ENCODE measurements at regions not wholly inside any gene's neighbourhood (a gene's known extent, or its start where the extent isn't known, plus 50 kb on each side); places are given as distances from the start of the nearest gene placed in this dataset.

DNA sequence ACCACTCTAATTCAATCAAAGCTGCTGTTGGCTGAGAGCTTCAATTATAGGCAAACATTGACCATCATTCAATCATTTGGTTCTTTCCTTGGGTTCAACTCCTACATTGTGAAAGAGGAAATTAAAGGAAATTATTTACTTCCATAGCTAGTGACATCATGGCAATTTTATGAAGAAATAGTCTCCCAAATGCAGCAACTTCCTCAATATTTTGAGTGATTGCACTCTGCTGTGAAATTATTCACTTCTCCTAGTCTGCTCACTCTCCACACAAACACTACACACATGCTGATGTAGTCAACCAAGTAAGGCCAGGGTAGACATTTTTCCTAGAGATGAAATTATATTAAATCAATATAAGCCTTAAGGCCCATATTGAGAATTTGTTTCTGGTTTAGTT is 86.7 kb upstream of the NCKAP5 start:
- H3K9me3 ChIP-seq (ENCODE audit: control insufficient read depth in 1 of 2, insufficient read depth in 1 of 2, low read depth in 1 of 2, low read length in 2 of 2): no peaks in the 10 kb centered on the region
- no peak overlapping the region for H3K4me3 ChIP-seq (replicated peaks in 1 of 2; ENCODE audit: low read depth in 1 of 2, low read length in 2 of 2)
- intact Hi-C loops (cut with micrococcal nuclease): no loop called here
- ChIA-PET CTCF (no interaction called here), POLR2A (no interaction called here), RAD21 (ENCODE audit: low non-redundant PET in 1 of 2, low total read pairs in 2 of 2, uncharacterized antibody in 2 of 2, unreplicated experiment in 2 of 2) (no interaction called here)
- DNase-seq (ENCODE audit: low read depth, low spot score) (no peak), ATAC-seq (no peak)
- no peaks in the 10 kb centered on the region for H3K79me2 ChIP-seq (ENCODE audit: insufficient read depth, low read length)
- no peaks in the 10 kb centered on the region for H3K27me3 ChIP-seq (ENCODE audit: insufficient read depth, low read length)
- no peaks in the 10 kb centered on the region for H4K20me1 ChIP-seq (ENCODE audit: insufficient read depth)
- no peaks in the 10 kb centered on the region for H3K4me1 ChIP-seq (ENCODE audit: control insufficient read depth in 1 of 2, insufficient read depth in 2 of 2, low read length in 2 of 2)
- H3K4me2 ChIP-seq (ENCODE audit: low read length): no peak overlapping the region
- no peak overlapping the region for H3K27ac ChIP-seq (ENCODE audit: low read depth, low read length)
- TF ChIP-seq ZFX (IDR thresholded peaks at IDR 0.05) (no peak), JUND (IDR thresholded peaks at IDR 0.05) (no peak), FOSL1 (IDR thresholded peaks at IDR 0.05; ENCODE audit: low read depth) (no peak), SIN3A (IDR thresholded peaks at IDR 0.05; ENCODE audit: low read depth) (no peak), MAX (IDR thresholded peaks at IDR 0.05) (no peak), POLR2AphosphoS5 (IDR thresholded peaks at IDR 0.05; ENCODE audit: low read depth, low read length) (no peak), POLR2A (IDR thresholded peaks at IDR 0.05; ENCODE audit: borderline replicate concordance, extremely low read depth, insufficient read depth, insufficient read length) (no peak), ELF1 (IDR thresholded peaks at IDR 0.05; ENCODE audit: borderline replicate concordance, low read depth) (no peak), ZNF274 (IDR thresholded peaks at IDR 0.05; ENCODE audit: low read depth, low read length) (no peak), TCF7L2 (IDR thresholded peaks at IDR 0.05; ENCODE audit: borderline replicate concordance, extremely low read depth, insufficient read depth, insufficient read length) (no peak), EZH2 (IDR thresholded peaks at IDR 0.05) (no peak), CEBPB (IDR thresholded peaks at IDR 0.05; ENCODE audit: low read depth) (no peak), CBX3 (IDR thresholded peaks at IDR 0.05; ENCODE audit: low read depth) (no peak), EZH2phosphoT487 (IDR thresholded peaks at IDR 0.05; ENCODE audit: borderline replicate concordance) (no peak), SP1 (IDR thresholded peaks at IDR 0.05; ENCODE audit: low read depth) (no peak)
- TF ChIP-seq, protein P1, sequence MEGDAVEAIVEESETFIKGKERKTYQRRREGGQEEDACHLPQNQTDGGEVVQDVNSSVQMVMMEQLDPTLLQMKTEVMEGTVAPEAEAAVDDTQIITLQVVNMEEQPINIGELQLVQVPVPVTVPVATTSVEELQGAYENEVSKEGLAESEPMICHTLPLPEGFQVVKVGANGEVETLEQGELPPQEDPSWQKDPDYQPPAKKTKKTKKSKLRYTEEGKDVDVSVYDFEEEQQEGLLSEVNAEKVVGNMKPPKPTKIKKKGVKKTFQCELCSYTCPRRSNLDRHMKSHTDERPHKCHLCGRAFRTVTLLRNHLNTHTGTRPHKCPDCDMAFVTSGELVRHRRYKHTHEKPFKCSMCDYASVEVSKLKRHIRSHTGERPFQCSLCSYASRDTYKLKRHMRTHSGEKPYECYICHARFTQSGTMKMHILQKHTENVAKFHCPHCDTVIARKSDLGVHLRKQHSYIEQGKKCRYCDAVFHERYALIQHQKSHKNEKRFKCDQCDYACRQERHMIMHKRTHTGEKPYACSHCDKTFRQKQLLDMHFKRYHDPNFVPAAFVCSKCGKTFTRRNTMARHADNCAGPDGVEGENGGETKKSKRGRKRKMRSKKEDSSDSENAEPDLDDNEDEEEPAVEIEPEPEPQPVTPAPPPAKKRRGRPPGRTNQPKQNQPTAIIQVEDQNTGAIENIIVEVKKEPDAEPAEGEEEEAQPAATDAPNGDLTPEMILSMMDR (IDR thresholded peaks at IDR 0.05 in 2 of 3, conservative IDR thresholded peaks at IDR 0.05 in 1 of 3; ENCODE audit: borderline replicate concordance in 1 of 3, insufficient read depth in 1 of 3, low read depth in 2 of 3, low read length in 2 of 3): no peak
- TF ChIP-seq, protein P2, sequence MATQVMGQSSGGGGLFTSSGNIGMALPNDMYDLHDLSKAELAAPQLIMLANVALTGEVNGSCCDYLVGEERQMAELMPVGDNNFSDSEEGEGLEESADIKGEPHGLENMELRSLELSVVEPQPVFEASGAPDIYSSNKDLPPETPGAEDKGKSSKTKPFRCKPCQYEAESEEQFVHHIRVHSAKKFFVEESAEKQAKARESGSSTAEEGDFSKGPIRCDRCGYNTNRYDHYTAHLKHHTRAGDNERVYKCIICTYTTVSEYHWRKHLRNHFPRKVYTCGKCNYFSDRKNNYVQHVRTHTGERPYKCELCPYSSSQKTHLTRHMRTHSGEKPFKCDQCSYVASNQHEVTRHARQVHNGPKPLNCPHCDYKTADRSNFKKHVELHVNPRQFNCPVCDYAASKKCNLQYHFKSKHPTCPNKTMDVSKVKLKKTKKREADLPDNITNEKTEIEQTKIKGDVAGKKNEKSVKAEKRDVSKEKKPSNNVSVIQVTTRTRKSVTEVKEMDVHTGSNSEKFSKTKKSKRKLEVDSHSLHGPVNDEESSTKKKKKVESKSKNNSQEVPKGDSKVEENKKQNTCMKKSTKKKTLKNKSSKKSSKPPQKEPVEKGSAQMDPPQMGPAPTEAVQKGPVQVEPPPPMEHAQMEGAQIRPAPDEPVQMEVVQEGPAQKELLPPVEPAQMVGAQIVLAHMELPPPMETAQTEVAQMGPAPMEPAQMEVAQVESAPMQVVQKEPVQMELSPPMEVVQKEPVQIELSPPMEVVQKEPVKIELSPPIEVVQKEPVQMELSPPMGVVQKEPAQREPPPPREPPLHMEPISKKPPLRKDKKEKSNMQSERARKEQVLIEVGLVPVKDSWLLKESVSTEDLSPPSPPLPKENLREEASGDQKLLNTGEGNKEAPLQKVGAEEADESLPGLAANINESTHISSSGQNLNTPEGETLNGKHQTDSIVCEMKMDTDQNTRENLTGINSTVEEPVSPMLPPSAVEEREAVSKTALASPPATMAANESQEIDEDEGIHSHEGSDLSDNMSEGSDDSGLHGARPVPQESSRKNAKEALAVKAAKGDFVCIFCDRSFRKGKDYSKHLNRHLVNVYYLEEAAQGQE (IDR thresholded peaks at IDR 0.05; ENCODE audit: low read depth): no peak
- TF ChIP-seq, protein P3, sequence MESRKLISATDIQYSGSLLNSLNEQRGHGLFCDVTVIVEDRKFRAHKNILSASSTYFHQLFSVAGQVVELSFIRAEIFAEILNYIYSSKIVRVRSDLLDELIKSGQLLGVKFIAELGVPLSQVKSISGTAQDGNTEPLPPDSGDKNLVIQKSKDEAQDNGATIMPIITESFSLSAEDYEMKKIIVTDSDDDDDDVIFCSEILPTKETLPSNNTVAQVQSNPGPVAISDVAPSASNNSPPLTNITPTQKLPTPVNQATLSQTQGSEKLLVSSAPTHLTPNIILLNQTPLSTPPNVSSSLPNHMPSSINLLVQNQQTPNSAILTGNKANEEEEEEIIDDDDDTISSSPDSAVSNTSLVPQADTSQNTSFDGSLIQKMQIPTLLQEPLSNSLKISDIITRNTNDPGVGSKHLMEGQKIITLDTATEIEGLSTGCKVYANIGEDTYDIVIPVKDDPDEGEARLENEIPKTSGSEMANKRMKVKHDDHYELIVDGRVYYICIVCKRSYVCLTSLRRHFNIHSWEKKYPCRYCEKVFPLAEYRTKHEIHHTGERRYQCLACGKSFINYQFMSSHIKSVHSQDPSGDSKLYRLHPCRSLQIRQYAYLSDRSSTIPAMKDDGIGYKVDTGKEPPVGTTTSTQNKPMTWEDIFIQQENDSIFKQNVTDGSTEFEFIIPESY (IDR thresholded peaks at IDR 0.05; ENCODE audit: extremely low read depth, insufficient replicate concordance, low read length): no peak
- no peaks in the 10 kb centered on the region for H3K9me2 ChIP-seq (ENCODE audit: insufficient read depth)
- H3K9ac ChIP-seq (ENCODE audit: low read length): no peak overlapping the region
- no peak overlapping the region for H2AFZ ChIP-seq (ENCODE audit: low read depth, low read length, poor library complexity, severe bottlenecking)
- no TSS peak for BruUV-seq (replicated peaks)
- no peaks in the 10 kb centered on the region for H3K36me3 ChIP-seq (ENCODE audit: control insufficient read depth in 1 of 2, insufficient read depth in 2 of 2, low read length in 2 of 2)
